VCaP (cell line): ENCODE measurements at regions not wholly inside any gene's neighbourhood (a gene's known extent, or its start where the extent isn't known, plus 50 kb on each side); places are given as distances from the start of the nearest gene placed in this dataset.
"Not testable (repeated sequence)": the region's sequence is repeated elsewhere in the genome, so short reads cannot be mapped to it uniquely, and the experiment has no call there.

Experiments
- H3K27ac ChIP-seq: fragments of 450-650 bp; 2 replicates; pipeline ENCODE4 v1.5.1; 2017
- CTCF ChIP-seq: fragments of 450-650 bp; conservative IDR thresholded peaks from 2 replicates; pipeline ENCODE4 v1.5.1; 2017; ENCODE audit warnings: mild to moderate bottlenecking, moderate library complexity

GRCh38 chrX:113804291-113804690, 779.6 kb upstream of the HTR2C start:
- TF ChIP-seq CTCF: no peak
- no peak overlapping the region for H3K27ac ChIP-seq

GRCh38 chrX:113802837-113803236, 781.0 kb upstream of the HTR2C start:
- no peak for TF ChIP-seq CTCF
- H3K27ac ChIP-seq: no peak overlapping the region

GRCh38 chrX:113800955-113801354, 782.9 kb upstream of the HTR2C start:
- no peak overlapping the region for H3K27ac ChIP-seq
- no peak for TF ChIP-seq CTCF

- no peak overlapping the region for H3K27ac ChIP-seq
- no peak for TF ChIP-seq CTCF
Observed at GRCh38 chrX:113793563-113793962, 790.3 kb upstream of the HTR2C start.

- TF ChIP-seq CTCF: no peak
- no peak overlapping the region for H3K27ac ChIP-seq
Observed at GRCh38 chrX:113790987-113791386, 792.9 kb upstream of the HTR2C start.

- not testable (repeated sequence) for H3K27ac ChIP-seq
Observed at GRCh38 chrX:113784754-113785153, 799.1 kb upstream of the HTR2C start.

GRCh38 chrX:113770806-113771205, 813.1 kb upstream of the HTR2C start:
- TF ChIP-seq CTCF: no peak
- no peak overlapping the region for H3K27ac ChIP-seq

- no peak overlapping the region for H3K27ac ChIP-seq
- no peak for TF ChIP-seq CTCF
Observed at GRCh38 chrX:113770071-113770470, 813.8 kb upstream of the HTR2C start.
